ENCODE measurements at regions not wholly inside any gene's neighbourhood (a gene's known extent, or its start where the extent isn't known, plus 50 kb on each side); places are given as distances from the start of the nearest gene placed in this dataset.

DNA sequence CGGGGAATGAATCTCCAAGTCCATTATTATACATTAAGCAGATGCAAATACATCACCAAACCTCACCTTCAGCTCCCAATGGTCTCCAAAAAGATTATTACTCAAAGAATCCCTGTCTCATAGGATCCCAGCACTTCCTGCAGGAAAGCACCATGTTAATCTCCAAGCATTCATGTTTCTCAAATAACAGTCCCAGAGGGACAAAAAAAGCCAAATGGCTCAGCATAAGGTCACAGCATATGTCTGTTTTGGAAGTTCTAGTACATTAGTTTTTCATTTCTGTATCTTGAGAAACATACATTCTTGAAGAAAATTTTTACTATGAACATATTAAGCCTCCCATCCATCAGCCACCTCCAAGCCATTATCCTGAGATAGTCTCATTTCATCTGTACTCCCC is 103.3 kb downstream of the METTL4 start:
- no peaks in the 10 kb centered on the region for H3K27me3 ChIP-seq (ENCODE audit: control insufficient read depth, insufficient read depth, low read length)
- DNase-seq: no peak
- H3K4me1 ChIP-seq (ENCODE audit: control insufficient read depth in 2 of 3, insufficient read depth in 2 of 3, low read depth in 1 of 3, low read length in 3 of 3): no peaks in the 10 kb centered on the region
- FAIRE-seq: no peak
- H3K4me3 ChIP-seq (ENCODE audit: low read length in 3 of 3): no peak overlapping the region
- TF ChIP-seq CTCF (IDR thresholded peaks at IDR 0.05; ENCODE audit: borderline replicate concordance, extremely low read depth, insufficient read depth): no peak
- no peak overlapping the region for H3K27ac ChIP-seq (ENCODE audit: low read depth in 2 of 2, low read length in 2 of 2)
- intact Hi-C loops (cut with DNase I): no loop called here
- no peaks in the 10 kb centered on the region for H3K9me3 ChIP-seq (ENCODE audit: control insufficient read depth in 2 of 3, insufficient read depth in 1 of 3, low read length in 3 of 3)
- no peaks in the 10 kb centered on the region for H3K36me3 ChIP-seq (ENCODE audit: control insufficient read depth in 2 of 3, insufficient read depth in 3 of 3, low read length in 3 of 3)
- no peak overlapping the region for H3K9ac ChIP-seq (ENCODE audit: low read length in 3 of 3)

GRCh38 chr18:2471523-2471922 is 99.8 kb downstream of the METTL4 start:
- Histone ChIP-seq H3K27ac (ENCODE audit: low read depth in 2 of 2, low read length in 2 of 2) (no peak overlapping the region), H3K27me3 (ENCODE audit: control insufficient read depth, insufficient read depth, low read length) (no peaks in the 10 kb centered on the region), H3K9ac (ENCODE audit: low read length in 3 of 3) (no peak overlapping the region), H3K36me3 (ENCODE audit: control insufficient read depth in 2 of 3, insufficient read depth in 3 of 3, low read length in 3 of 3) (no peaks in the 10 kb centered on the region), H3K4me1 (ENCODE audit: control insufficient read depth in 2 of 3, insufficient read depth in 2 of 3, low read depth in 1 of 3, low read length in 3 of 3) (no peaks in the 10 kb centered on the region), H3K9me3 (ENCODE audit: control insufficient read depth in 2 of 3, insufficient read depth in 1 of 3, low read length in 3 of 3) (no peaks in the 10 kb centered on the region), H3K4me3 (ENCODE audit: low read length in 3 of 3) (no peak overlapping the region)
- FAIRE-seq (no peak), DNase-seq (no peak)
- intact Hi-C loops (cut with DNase I): no loop called here
- no peak for TF ChIP-seq CTCF (IDR thresholded peaks at IDR 0.05; ENCODE audit: borderline replicate concordance, extremely low read depth, insufficient read depth)

- no peak for TF ChIP-seq CTCF (IDR thresholded peaks at IDR 0.05; ENCODE audit: borderline replicate concordance, extremely low read depth, insufficient read depth)
- Histone ChIP-seq H3K4me1 (ENCODE audit: control insufficient read depth in 2 of 3, insufficient read depth in 2 of 3, low read depth in 1 of 3, low read length in 3 of 3) (no peaks in the 10 kb centered on the region), H3K4me3 (ENCODE audit: low read length in 3 of 3) (no peak overlapping the region), H3K27me3 (ENCODE audit: control insufficient read depth, insufficient read depth, low read length) (no peaks in the 10 kb centered on the region), H3K9me3 (ENCODE audit: control insufficient read depth in 2 of 3, insufficient read depth in 1 of 3, low read length in 3 of 3) (no peaks in the 10 kb centered on the region), H3K9ac (ENCODE audit: low read length in 3 of 3) (no peak overlapping the region), H3K27ac (ENCODE audit: low read depth in 2 of 2, low read length in 2 of 2) (no peak overlapping the region), H3K36me3 (ENCODE audit: control insufficient read depth in 2 of 3, insufficient read depth in 3 of 3, low read length in 3 of 3) (no peaks in the 10 kb centered on the region)
- no peak for FAIRE-seq
- no peak for DNase-seq
- intact Hi-C loops (cut with DNase I): no loop called here
Measured at GRCh38 chr18:2478662-2479061, 92.6 kb downstream of the METTL4 start.

DNA sequence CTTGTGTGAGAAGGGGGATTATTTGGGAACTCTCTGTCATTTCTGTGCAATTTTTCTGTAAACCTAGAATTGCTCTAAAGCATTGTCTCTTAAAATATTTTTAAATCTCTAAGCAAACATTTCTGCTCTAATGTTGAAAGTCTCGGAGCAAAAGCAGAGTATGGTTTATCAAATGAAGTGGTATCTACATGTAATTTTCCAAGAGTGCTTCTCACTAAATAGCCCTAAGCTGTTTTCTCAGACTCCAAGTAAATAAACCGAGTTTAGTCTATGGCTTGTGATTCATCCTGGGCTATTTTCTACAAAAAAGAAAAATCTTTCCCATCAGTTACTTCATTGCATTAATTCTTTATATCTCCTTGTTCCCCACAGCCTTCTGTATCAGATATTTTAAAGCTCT is 90.8 kb downstream of the METTL4 start:
- Histone ChIP-seq H3K36me3 (ENCODE audit: control insufficient read depth in 2 of 3, insufficient read depth in 3 of 3, low read length in 3 of 3) (no peaks in the 10 kb centered on the region), H3K9ac (ENCODE audit: low read length in 3 of 3) (no peak overlapping the region), H3K27me3 (ENCODE audit: control insufficient read depth, insufficient read depth, low read length) (no peaks in the 10 kb centered on the region), H3K27ac (ENCODE audit: low read depth in 2 of 2, low read length in 2 of 2) (no peak overlapping the region), H3K4me1 (ENCODE audit: control insufficient read depth in 2 of 3, insufficient read depth in 2 of 3, low read depth in 1 of 3, low read length in 3 of 3) (no peaks in the 10 kb centered on the region), H3K4me3 (ENCODE audit: low read length in 3 of 3) (no peak overlapping the region), H3K9me3 (ENCODE audit: control insufficient read depth in 2 of 3, insufficient read depth in 1 of 3, low read length in 3 of 3) (no peaks in the 10 kb centered on the region)
- DNase-seq (no peak), FAIRE-seq (no peak)
- no peak for TF ChIP-seq CTCF (IDR thresholded peaks at IDR 0.05; ENCODE audit: borderline replicate concordance, extremely low read depth, insufficient read depth)
- intact Hi-C loops (cut with DNase I): no loop called here

Data from kidney (tissue), 13 donors.